ENCODE measurements at regions not wholly inside any gene's neighbourhood (a gene's known extent, or its start where the extent isn't known, plus 50 kb on each side); places are given as distances from the start of the nearest gene placed in this dataset.

GRCh38 chr17:69744512-69745070, 330.1 kb downstream of the MAP2K6 start:
- no peak overlapping the region for H3K4me2 ChIP-seq (ENCODE audit: unreplicated experiment)
- H3K27me3 ChIP-seq (replicated peaks; ENCODE audit: insufficient read depth), result no peaks in the 10 kb centered on the region
- no peak overlapping the region for H3K9ac ChIP-seq
- H3K9me2 ChIP-seq (ENCODE audit: insufficient read depth), result no peaks in the 10 kb centered on the region
- no peaks in the 10 kb centered on the region for H3K9me3 ChIP-seq (ENCODE audit: low read depth)
- H3K27ac ChIP-seq, result no peak overlapping the region
- H3K36me3 ChIP-seq (ENCODE audit: low read depth), result no peaks in the 10 kb centered on the region
- TF ChIP-seq EZH2phosphoT487 (IDR thresholded peaks at IDR 0.05; ENCODE audit: insufficient read depth, low read depth) (no peak), EZH2 (IDR thresholded peaks at IDR 0.05; ENCODE audit: insufficient read depth, poor library complexity, severe bottlenecking) (no peak)
- H3K4me3 ChIP-seq, result no peak overlapping the region
- no peaks in the 10 kb centered on the region for H3F3A ChIP-seq (ENCODE audit: insufficient read depth)
- DNase-seq, result no peak
- H4K20me1 ChIP-seq (ENCODE audit: insufficient read depth), result no peaks in the 10 kb centered on the region
- WGBS, 2 experiments (ENCODE audit: low coverage in 1 of 2, low lambda C conversion rate in 2 of 2, missing lambda C conversion rate in 2 of 2), result 38 to 43% methylated on average over 5 of the region's 5 CpGs
- no peaks in the 10 kb centered on the region for H3K79me2 ChIP-seq (ENCODE audit: insufficient read depth)
- in situ Hi-C loops (cut with MboI), result no loop called here
- peaks cover 3% of the 10 kb centered on the region; the same call in 1 of the 2 replicates for H3K4me1 ChIP-seq (ENCODE audit: insufficient read depth)
- no peak overlapping the region for H2AFZ ChIP-seq

GRCh38 chr17:69749911-69750310, 325.1 kb upstream of the KCNJ16 start:
- no peaks in the 10 kb centered on the region for H3K36me3 ChIP-seq (ENCODE audit: low read depth)
- H3K4me1 ChIP-seq (ENCODE audit: insufficient read depth), result no peaks in the 10 kb centered on the region
- no peaks in the 10 kb centered on the region for H3K9me2 ChIP-seq (ENCODE audit: insufficient read depth)
- H3K9ac ChIP-seq, result no peak overlapping the region
- no peak for DNase-seq
- no peaks in the 10 kb centered on the region for H3K79me2 ChIP-seq (ENCODE audit: insufficient read depth)
- H3K27me3 ChIP-seq (replicated peaks; ENCODE audit: insufficient read depth), result no peaks in the 10 kb centered on the region
- H3K4me3 ChIP-seq, result no peak overlapping the region
- H3K4me2 ChIP-seq (ENCODE audit: unreplicated experiment), result no peak overlapping the region
- no peak overlapping the region for H3K27ac ChIP-seq
- H4K20me1 ChIP-seq (ENCODE audit: insufficient read depth), result no peaks in the 10 kb centered on the region
- in situ Hi-C loops (cut with MboI), result no loop called here
- no peak for TF ChIP-seq EZH2phosphoT487 (IDR thresholded peaks at IDR 0.05; ENCODE audit: insufficient read depth, low read depth)
- TF ChIP-seq EZH2 (IDR thresholded peaks at IDR 0.05; ENCODE audit: insufficient read depth, poor library complexity, severe bottlenecking), result no peak
- H3K9me3 ChIP-seq (ENCODE audit: low read depth), result no peaks in the 10 kb centered on the region
- WGBS, 2 experiments (ENCODE audit: low coverage in 1 of 2, low lambda C conversion rate in 2 of 2, missing lambda C conversion rate in 2 of 2), result 50 to 53% methylated on average over 3 of the region's 3 CpGs
- H2AFZ ChIP-seq, result no peak overlapping the region
- no peaks in the 10 kb centered on the region for H3F3A ChIP-seq (ENCODE audit: insufficient read depth)

DNA sequence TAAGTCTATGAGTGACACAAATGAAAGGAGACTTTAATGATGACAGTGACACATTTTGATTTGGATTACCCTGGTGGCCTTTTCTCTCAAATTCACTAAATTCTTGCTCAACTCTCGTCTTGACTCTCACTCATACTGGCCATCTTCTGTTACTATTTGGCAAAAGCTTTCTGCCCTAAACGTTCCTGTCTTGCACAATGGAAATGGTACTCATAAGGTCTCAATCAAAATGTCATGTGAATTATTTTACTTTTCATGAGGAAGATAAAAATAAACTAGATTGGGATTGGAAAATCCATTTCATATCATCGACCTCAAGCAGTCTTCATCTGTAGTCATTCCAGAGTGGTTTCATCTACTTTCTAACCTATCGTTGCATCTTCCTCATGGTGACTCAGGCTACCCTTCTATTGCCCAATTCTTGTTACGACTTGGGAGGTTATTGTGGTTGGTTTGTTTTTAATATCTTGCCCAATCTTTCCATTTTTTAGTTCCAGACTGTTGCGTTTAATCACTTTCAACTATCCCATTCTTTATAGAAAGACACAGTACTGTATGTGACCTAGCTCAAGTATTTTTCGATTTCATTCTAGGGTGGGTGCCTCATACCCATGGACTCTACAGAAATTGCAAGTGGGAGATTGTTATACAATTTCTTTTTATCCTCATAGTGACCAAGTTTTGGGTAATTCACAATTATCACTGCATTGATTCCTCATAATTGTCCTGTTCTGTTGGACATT, 317.2 kb upstream of the KCNJ16 start:
- WGBS, 2 experiments (ENCODE audit: low coverage in 1 of 2, low lambda C conversion rate in 2 of 2, missing lambda C conversion rate in 2 of 2), result 1 to 2% methylated on average over 7 of the region's 7 CpGs
- H3K27ac ChIP-seq, result peak overlapping the region; percentile 64

GRCh38 chr17:69760562-69760961, 314.5 kb upstream of the KCNJ16 start:
- in situ Hi-C loops (cut with MboI), result no loop called here
- H3K36me3 ChIP-seq (ENCODE audit: low read depth), result no peaks in the 10 kb centered on the region
- no peaks in the 10 kb centered on the region for H3K27me3 ChIP-seq (replicated peaks; ENCODE audit: insufficient read depth)
- H3K9me3 ChIP-seq (ENCODE audit: low read depth), result no peaks in the 10 kb centered on the region
- H3K27ac ChIP-seq, result peak overlapping the region; percentile 80
- H3K79me2 ChIP-seq (ENCODE audit: insufficient read depth), result no peaks in the 10 kb centered on the region
- no peak overlapping the region for H3K9ac ChIP-seq
- no peak overlapping the region for H2AFZ ChIP-seq
- WGBS, 2 experiments (ENCODE audit: low coverage in 1 of 2, low lambda C conversion rate in 2 of 2, missing lambda C conversion rate in 2 of 2), result 86 to 93% methylated on average over 1 of the region's 1 CpG
- no peak for TF ChIP-seq EZH2 (IDR thresholded peaks at IDR 0.05; ENCODE audit: insufficient read depth, poor library complexity, severe bottlenecking)
- TF ChIP-seq EZH2phosphoT487 (IDR thresholded peaks at IDR 0.05; ENCODE audit: insufficient read depth, low read depth), result no peak
- peaks cover 73% of the 10 kb centered on the region for H3K4me1 ChIP-seq (ENCODE audit: insufficient read depth)
- peaks cover 66% of the 10 kb centered on the region for H3F3A ChIP-seq (ENCODE audit: insufficient read depth)
- H3K4me2 ChIP-seq (ENCODE audit: unreplicated experiment), result peak overlapping the region; percentile 61
- no peaks in the 10 kb centered on the region for H4K20me1 ChIP-seq (ENCODE audit: insufficient read depth)
- H3K9me2 ChIP-seq (ENCODE audit: insufficient read depth), result no peaks in the 10 kb centered on the region; the same call in 1 of the 2 replicates
- H3K4me3 ChIP-seq, result no peak overlapping the region
- DNase-seq, result peak; percentile 20

More for the DNA sequence above, 317.2 kb upstream of the KCNJ16 start:
- no peaks in the 10 kb centered on the region for H3K36me3 ChIP-seq (ENCODE audit: low read depth)
- H3K4me1 ChIP-seq (ENCODE audit: insufficient read depth), result peaks cover 52% of the 10 kb centered on the region
- in situ Hi-C loops (cut with MboI), result no loop called here
- H3K4me3 ChIP-seq, result 0 out of 2 replicates have a peak overlapping the region, but pooled peaks have one; percentile 16
- H3K9me3 ChIP-seq (ENCODE audit: low read depth), result no peaks in the 10 kb centered on the region
- H3K27me3 ChIP-seq (replicated peaks; ENCODE audit: insufficient read depth), result no peaks in the 10 kb centered on the region
- no peaks in the 10 kb centered on the region; the same call in 1 of the 2 replicates for H3K9me2 ChIP-seq (ENCODE audit: insufficient read depth)
- peak overlapping the region; percentile 77 for H3K4me2 ChIP-seq (ENCODE audit: unreplicated experiment)
- H2AFZ ChIP-seq, result no peak overlapping the region
- no peaks in the 10 kb centered on the region for H3K79me2 ChIP-seq (ENCODE audit: insufficient read depth)
- no peaks in the 10 kb centered on the region for H4K20me1 ChIP-seq (ENCODE audit: insufficient read depth)
- peak; percentile 94 for DNase-seq
- peaks cover 52% of the 10 kb centered on the region for H3F3A ChIP-seq (ENCODE audit: insufficient read depth)
- TF ChIP-seq EZH2phosphoT487 (IDR thresholded peaks at IDR 0.05; ENCODE audit: insufficient read depth, low read depth) (peak; percentile 84; the same call in 1 of the 2 replicates), EZH2 (IDR thresholded peaks at IDR 0.05; ENCODE audit: insufficient read depth, poor library complexity, severe bottlenecking) (no peak)
- no peak overlapping the region for H3K9ac ChIP-seq

Data from GM23248 (cell line).